TTC549 (cell line): ENCODE measurements at regions not wholly inside any gene's neighbourhood (a gene's known extent, or its start where the extent isn't known, plus 50 kb on each side); places are given as distances from the start of the nearest gene placed in this dataset.
"Not testable (repeated sequence)": the region's sequence is repeated elsewhere in the genome, so short reads cannot be mapped to it uniquely, and the experiment has no call there.

Experiments used
- FAIRE-seq: peaks from 2 replicates; lab custom pipeline; 2012; peaks lifted over from hg19 to GRCh38; lab: Jason Lieb, UNC

- not testable (repeated sequence) for FAIRE-seq
Measured at GRCh38 chr21:10367586-10367985, 153.8 kb upstream of the TPTE start.

GRCh38 chr21:10368323-10368798, 153.0 kb upstream of the TPTE start:
- not testable (repeated sequence) for FAIRE-seq

DNA sequence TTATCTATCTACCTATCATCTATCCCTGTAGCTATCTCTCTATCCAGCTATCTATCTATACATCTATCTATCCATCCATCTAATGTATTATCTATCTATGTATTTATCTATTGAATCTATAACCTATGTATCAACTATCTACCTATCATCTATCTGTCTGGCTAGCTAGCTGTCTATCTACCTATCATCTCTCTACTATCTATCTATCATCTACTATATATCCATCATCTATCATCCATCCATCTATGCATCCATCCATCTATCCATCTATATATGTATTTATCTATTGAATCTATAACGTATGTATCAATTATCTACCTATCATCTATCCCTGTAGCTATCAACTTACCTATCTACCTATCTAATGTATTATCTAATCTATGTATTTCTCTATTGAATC, 152.1 kb upstream of the TPTE start:
- FAIRE-seq, result not testable (repeated sequence)

DNA sequence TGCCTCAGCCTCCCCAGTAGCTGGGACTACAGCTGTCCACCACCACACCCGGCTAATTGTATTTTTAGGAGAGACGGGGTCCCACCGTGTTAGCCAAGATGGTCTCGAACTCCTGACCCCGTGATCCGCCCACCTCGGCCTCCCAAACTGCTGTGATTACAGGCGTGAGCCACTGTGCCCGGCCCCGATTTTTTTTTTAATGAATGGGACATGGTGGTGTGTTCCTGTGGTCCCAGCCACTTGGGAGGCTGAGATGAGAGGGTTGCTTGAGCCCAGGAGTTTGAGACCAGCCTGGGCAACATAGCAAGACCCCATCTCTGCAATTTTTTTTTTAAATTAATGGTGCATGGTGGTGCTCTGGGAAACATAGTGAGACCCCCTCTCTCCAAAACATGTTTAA, 143.6 kb upstream of the TPTE start:
- not testable (repeated sequence) for FAIRE-seq

DNA sequence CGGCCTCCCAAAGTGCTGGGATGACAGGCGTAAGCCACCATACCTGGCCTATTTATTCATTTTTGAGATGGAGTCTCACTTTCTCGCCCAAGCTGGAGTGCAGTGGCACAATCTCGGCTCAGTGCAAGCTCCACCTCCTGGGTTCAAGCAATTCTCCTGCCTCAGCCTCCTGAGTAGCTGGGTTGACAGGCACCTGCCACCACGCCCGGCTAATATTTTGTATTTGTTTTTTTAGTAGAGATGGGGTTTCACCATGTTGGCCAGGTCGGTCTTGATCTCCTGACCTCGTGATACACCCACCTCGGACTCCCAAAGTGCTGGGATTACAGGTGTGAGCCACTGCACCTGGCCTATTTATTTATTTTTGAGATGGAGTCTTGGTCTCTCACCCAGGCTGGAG, 141.6 kb upstream of the TPTE start:
- FAIRE-seq, result not testable (repeated sequence)

DNA sequence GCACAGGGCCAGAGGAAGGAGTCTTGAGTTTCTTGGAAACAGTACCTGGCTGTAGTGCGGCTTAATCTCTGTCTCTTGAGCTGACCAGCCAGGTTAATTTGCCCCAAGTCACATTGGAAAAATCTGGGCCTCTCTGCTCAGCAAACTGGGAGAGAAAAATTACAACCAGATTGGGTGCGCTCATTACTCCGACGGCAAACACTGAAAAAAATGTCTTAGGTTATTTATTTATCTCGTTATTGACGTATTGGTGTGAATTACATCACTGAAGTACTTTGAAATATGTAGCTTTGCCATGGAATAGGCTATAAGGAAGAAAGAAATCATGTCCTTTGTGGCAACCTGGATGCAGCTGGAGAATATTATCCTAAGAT, 139.7 kb upstream of the TPTE start:
- FAIRE-seq, result not testable (repeated sequence)

DNA sequence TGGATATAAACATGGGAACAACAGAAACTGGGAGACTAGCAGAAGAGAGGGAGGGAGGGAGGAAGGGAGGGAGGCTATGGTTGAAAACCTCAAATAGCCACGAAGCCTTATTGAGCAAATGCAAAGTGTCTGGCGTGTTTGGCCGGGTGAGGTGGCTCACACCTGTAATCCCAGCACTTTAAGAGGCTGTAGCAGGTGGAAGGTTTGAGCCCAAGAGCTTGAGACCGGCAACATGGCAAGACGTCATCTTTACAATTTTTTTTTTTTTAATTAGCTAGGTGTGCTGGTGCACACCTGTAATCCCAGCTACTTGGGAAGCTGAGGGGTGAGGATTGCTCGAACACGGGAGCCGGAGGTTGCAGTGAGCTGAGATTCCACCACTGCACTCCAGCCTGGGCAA, 139.2 kb upstream of the TPTE start:
- not testable (repeated sequence) for FAIRE-seq

- FAIRE-seq, result not testable (repeated sequence)
Measured at GRCh38 chr21:10382580-10382979, 138.8 kb upstream of the TPTE start.

DNA sequence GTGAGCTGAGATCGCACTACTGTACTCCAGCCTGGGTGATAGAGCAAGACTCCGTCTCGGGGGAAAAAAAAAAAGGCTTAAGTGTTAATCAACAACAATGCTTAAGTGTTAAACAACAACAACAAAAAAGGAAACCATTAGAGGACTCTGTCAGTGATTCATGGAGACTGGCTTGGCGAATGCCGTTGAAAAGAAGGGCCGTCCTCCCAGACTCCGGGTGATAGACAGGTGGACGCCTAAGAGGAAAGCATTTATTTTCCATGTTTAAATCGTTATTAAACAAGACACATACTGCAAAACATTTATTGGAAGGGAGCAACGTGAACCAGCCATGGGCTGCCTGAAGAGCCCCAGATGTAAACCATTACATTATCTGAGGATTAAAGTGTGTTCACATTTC, 137.8 kb upstream of the TPTE start:
- not testable (repeated sequence) for FAIRE-seq

GRCh38 chr21:10384304-10384861, 137.0 kb upstream of the TPTE start:
- FAIRE-seq, result not testable (repeated sequence)

DNA sequence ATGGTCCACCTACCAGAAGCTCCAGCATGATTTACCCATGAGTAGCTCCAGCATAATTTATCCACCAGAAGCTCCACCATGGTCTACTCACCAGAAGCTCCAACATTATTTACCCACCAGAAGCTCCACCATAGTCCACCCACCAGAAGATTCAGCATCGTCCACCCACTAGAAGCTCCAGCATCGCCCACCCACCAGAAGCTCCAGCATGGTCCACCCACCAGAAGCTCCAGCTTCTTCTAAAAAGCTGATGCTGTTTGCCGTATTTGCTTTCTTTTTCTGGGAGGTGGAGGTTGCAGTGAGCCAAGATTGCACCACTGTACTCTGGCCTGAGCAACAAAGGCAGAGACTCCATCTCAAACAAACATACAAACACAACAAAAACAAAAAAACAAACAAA, 136.2 kb upstream of the TPTE start:
- not testable (repeated sequence) for FAIRE-seq

DNA sequence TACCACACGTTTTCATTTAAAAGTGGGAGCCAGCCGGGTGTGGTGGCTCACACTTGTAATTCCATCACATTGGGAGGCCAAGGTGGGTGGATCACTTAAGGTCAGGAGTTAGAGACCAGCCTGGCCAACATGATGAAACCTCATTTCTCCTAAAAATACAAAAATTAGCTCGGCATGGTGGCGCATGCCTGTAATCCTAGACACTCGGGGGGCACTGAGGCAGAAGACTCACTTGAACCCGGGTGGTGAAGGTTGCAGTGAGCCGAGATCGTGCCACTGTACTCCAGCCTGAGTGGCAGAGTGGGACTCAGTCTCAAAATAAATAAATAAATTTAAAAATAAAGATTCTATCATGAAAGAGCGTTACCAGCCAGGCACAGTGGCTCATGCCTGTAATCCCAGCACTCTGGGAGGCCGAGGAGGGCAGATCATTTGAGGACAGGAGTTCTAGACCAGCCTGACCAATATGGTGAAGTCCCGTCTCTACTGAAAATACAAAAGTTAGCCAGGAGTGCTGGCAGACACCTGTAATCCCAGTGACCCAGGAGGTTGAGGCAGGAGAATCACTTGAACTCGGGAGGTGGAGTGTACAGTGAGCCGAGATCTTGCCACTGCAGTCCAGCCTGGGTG, 135.4 kb upstream of the TPTE start:
- FAIRE-seq, result not testable (repeated sequence)

- FAIRE-seq, result not testable (repeated sequence)
Measured at GRCh38 chr21:10387692-10388450, 133.5 kb upstream of the TPTE start.

GRCh38 chr21:10388625-10389024, 132.8 kb upstream of the TPTE start:
- FAIRE-seq, result not testable (repeated sequence)

GRCh38 chr21:10392301-10392700, 129.1 kb upstream of the TPTE start:
- FAIRE-seq, result not testable (repeated sequence)

DNA sequence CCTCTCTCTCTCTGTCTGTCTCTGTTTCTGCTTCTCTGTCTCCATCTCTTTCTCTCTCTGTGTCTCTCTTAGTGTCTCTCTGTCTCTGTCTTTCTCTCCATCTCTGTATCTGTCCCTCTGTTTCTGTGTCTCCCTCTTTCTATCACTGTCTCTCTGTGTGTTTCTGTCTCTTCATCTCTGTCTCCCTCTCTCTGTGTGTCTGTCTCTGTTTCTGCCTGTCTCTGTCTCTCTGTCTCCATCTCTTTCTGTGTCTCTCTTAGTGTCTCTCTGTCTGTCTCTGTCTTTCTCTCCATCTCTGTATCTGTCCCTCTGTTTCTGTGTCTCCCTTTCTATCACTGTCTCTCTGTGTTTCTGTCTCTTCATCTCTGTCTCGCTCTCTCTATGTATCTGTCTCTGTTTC, 125.4 kb upstream of the TPTE start:
- FAIRE-seq, result not testable (repeated sequence)

- FAIRE-seq, result not testable (repeated sequence)
Measured at GRCh38 chr21:10397495-10397915, 123.9 kb upstream of the TPTE start.

GRCh38 chr21:10398692-10399489, 122.5 kb upstream of the TPTE start:
- not testable (repeated sequence) for FAIRE-seq

- not testable (repeated sequence) for FAIRE-seq
Measured at GRCh38 chr21:10400622-10401361, 120.6 kb upstream of the TPTE start.

- not testable (repeated sequence) for FAIRE-seq
Measured at GRCh38 chr21:10402461-10402860, 118.9 kb upstream of the TPTE start.

- FAIRE-seq, result not testable (repeated sequence)
Measured at GRCh38 chr21:10405331-10405730, 116.1 kb upstream of the TPTE start.

DNA sequence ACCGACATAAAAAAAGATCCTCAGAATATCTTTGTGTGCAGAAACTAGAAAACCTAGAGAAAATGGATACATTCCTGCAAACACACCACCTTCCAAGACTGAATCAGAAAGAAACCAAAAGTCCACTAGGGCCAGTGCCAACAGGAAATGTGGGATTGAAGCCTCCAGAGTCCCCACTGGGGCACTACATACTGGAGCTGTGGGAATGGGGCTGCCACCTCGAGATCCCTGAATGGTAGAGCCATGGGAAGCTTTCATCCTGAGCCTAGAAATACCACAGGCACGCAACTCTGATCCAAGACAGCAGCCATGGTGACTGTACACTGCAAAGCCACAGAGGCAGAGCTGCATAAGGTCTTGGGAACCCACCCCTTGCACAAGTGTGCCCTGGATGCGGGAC, 111.6 kb upstream of the TPTE start:
- FAIRE-seq, result not testable (repeated sequence)
